ENCODE measurements at regions not wholly inside any gene's neighbourhood (a gene's known extent, or its start where the extent isn't known, plus 50 kb on each side); places are given as distances from the start of the nearest gene placed in this dataset.

DNA sequence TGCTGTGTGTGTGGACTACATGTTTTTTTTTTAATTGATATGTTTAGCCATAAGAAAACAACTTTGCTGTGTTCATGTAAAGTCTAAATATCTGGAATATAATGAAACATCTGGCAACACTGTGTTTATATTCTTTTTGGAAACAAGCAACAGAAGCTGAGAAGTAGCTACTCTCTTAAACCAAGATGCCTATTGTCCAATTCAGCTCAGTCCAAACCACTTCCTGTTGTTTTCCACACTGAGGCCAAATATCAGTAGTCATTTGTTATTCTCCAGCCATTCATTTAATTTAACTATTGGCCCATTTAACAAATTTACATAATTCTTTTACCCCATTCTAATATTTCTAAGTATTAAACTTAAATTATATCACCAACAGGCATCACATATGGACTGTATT, 903.0 kb upstream of the SLIT2 start:
- no peak for TF ChIP-seq EP300 (IDR thresholded peaks at IDR 0.05)
- no peak for TF ChIP-seq POLR2A (IDR thresholded peaks at IDR 0.05)
- TF ChIP-seq POLR2AphosphoS5 (IDR thresholded peaks at IDR 0.05): no peak
- TF ChIP-seq, protein P1, sequence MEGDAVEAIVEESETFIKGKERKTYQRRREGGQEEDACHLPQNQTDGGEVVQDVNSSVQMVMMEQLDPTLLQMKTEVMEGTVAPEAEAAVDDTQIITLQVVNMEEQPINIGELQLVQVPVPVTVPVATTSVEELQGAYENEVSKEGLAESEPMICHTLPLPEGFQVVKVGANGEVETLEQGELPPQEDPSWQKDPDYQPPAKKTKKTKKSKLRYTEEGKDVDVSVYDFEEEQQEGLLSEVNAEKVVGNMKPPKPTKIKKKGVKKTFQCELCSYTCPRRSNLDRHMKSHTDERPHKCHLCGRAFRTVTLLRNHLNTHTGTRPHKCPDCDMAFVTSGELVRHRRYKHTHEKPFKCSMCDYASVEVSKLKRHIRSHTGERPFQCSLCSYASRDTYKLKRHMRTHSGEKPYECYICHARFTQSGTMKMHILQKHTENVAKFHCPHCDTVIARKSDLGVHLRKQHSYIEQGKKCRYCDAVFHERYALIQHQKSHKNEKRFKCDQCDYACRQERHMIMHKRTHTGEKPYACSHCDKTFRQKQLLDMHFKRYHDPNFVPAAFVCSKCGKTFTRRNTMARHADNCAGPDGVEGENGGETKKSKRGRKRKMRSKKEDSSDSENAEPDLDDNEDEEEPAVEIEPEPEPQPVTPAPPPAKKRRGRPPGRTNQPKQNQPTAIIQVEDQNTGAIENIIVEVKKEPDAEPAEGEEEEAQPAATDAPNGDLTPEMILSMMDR (IDR thresholded peaks at IDR 0.05): no peak
- DNase-seq: no peak
- Histone ChIP-seq H3K9me3 (peaks cover 0 to 7% (median 2%) of the 10 kb centered on the region in 4 donors), H3K27ac (no peak overlapping the region), H3K27me3 (no peaks in the 10 kb centered on the region), H3K4me1 (no peaks in the 10 kb centered on the region), H3K36me3 (no peaks in the 10 kb centered on the region), H3K4me3 (no peak overlapping the region)
- intact Hi-C loops (cut with DNase I; ENCODE audit: low total_unique reads): no loop called here

DNA sequence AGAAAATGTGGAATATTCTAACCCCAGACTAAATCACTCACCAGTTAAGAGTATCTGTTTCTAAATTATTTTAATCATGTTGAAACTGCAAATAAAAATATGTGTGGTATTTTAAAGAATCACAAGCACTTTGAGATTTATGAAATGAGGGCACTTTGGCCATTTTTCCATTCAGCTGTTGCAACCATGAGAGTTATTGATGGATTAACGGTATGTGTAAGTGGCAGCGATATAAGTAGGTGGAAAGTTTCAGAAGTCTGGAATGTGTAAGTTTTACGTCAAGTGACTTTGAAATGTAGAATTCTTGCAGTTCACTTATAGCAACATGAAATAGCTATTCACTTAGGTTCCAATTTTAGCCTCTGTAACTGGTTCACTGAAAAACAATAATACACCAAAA, 905.1 kb upstream of the SLIT2 start:
- Histone ChIP-seq H3K4me3 (no peak overlapping the region), H3K36me3 (no peaks in the 10 kb centered on the region), H3K4me1 (no peaks in the 10 kb centered on the region), H3K27ac (no peak overlapping the region), H3K9me3 (peaks cover 0 to 5% (median 0%) of the 10 kb centered on the region in 4 donors), H3K27me3 (no peaks in the 10 kb centered on the region)
- no peak for DNase-seq
- intact Hi-C loops (cut with DNase I; ENCODE audit: low total_unique reads): no loop called here
- WGBS, 5 donors: 79 to 96% (median 92%) methylated on average over 3 of the region's 3 CpGs
- TF ChIP-seq, protein P1 (IDR thresholded peaks at IDR 0.05): no peak
- no peak for TF ChIP-seq EP300 (IDR thresholded peaks at IDR 0.05)
- no peak for TF ChIP-seq POLR2AphosphoS5 (IDR thresholded peaks at IDR 0.05)
- TF ChIP-seq POLR2A (IDR thresholded peaks at IDR 0.05): no peak

DNA sequence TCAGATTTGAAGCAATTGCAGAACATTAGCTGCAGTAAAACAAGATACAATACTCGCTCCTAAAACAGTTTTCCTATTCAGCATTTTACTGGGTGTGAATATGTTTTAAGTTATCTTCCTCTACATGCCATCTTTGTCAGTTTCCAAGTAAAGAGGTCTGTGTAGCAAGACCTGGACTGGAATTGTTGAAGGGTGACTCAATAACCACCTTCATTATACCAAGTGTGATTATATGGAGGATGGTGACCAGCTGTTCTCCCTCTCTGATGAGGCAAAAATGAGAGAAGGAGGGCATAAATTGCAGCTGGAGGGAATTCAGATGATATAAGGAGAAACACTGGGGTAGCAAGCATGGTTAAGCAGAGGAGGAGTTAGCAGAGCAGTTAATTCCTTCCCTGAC, 922.1 kb upstream of the SLIT2 start:
- H3K4me1 ChIP-seq: no peaks in the 10 kb centered on the region
- peaks cover 0 to 6% (median 0%) of the 10 kb centered on the region in 4 donors for H3K9me3 ChIP-seq
- DNase-seq: no peak

DNA sequence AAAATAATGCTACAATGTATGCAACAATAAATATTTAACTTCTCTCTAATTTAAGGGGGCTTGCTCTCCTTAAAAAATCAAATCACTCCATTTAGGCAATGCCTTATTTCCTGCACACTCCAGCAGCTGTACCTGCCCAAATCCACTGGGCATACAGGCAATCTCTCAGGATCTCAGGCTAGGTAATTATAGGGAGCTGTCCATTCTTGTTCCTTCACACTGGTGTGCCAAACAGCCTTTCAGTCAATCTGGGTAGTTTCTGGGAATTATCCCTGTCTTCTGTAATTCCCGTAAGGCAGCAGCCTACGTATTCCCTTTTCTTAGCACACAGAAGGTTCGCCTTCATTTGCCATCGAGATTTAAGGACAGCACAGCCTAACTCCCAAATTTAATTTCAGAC, 922.6 kb upstream of the SLIT2 start:
- TF ChIP-seq POLR2AphosphoS5 (IDR thresholded peaks at IDR 0.05): no peak
- TF ChIP-seq, protein P1 (IDR thresholded peaks at IDR 0.05): no peak
- no peak for TF ChIP-seq EP300 (IDR thresholded peaks at IDR 0.05)
- no peak for TF ChIP-seq POLR2A (IDR thresholded peaks at IDR 0.05)
- no peaks in the 10 kb centered on the region for H3K36me3 ChIP-seq
- no peak for DNase-seq
- intact Hi-C loops (cut with DNase I; ENCODE audit: low total_unique reads): no loop called here
- H3K4me3 ChIP-seq: no peak overlapping the region
- 84 to 93% (median 88%) methylated on average over 4 of the region's 4 CpGs for WGBS, 5 donors
- no peaks in the 10 kb centered on the region for H3K27me3 ChIP-seq
- no peaks in the 10 kb centered on the region for H3K4me1 ChIP-seq
- H3K27ac ChIP-seq: no peak overlapping the region
- H3K9me3 ChIP-seq: peaks cover 0 to 6% (median 0%) of the 10 kb centered on the region in 4 donors

More for the DNA sequence above, 922.1 kb upstream of the SLIT2 start:
- TF ChIP-seq, protein P1 (IDR thresholded peaks at IDR 0.05): no peak
- TF ChIP-seq POLR2AphosphoS5 (IDR thresholded peaks at IDR 0.05): no peak
- no peak for TF ChIP-seq EP300 (IDR thresholded peaks at IDR 0.05)
- no peak for TF ChIP-seq POLR2A (IDR thresholded peaks at IDR 0.05)
- H3K27ac ChIP-seq: no peak overlapping the region
- no peak overlapping the region for H3K4me3 ChIP-seq
- H3K36me3 ChIP-seq: no peaks in the 10 kb centered on the region
- intact Hi-C loops (cut with DNase I; ENCODE audit: low total_unique reads): no loop called here
- 72 to 86% (median 78%) methylated on average over 1 of the region's 1 CpG for WGBS, 5 donors
- H3K27me3 ChIP-seq: no peaks in the 10 kb centered on the region
